Testis (tissue), 2 donors: ENCODE measurements at regions not wholly inside any gene's neighbourhood (a gene's known extent, or its start where the extent isn't known, plus 50 kb on each side); places are given as distances from the start of the nearest gene placed in this dataset.

Experiments used
- DNase-seq: peaks from one replicate; pipeline ENCODE4 v3.0.0-alpha.2; 2019
- H3K27ac ChIP-seq, 2 donors: fragments of 200-600 bp; sonication (generic); one replicate each; pipeline ENCODE4 v1.5.1; 2019
- H3K27me3 ChIP-seq: fragments of 200-600 bp; sonication (generic); one replicate; pipeline ENCODE4 v1.5.1; 2019
- H3K36me3 ChIP-seq: fragments of 200-600 bp; sonication (generic); one replicate; pipeline ENCODE4 v1.5.1; 2017; ENCODE audit warnings: low read depth; ENCODE audit errors: missing control alignments
- H3K4me1 ChIP-seq: fragments of 200-600 bp; sonication (generic); one replicate; pipeline ENCODE4 v1.5.1; 2019
- H3K4me3 ChIP-seq, 2 donors: fragments of 200-600 bp; sonication (generic); one replicate each; pipeline ENCODE4 v1.5.1; 2017 to 2019
- H3K9me3 ChIP-seq: fragments of 200-600 bp; sonication (generic); one replicate; pipeline ENCODE4 v1.5.1; 2017
- POLR2A ChIP-seq: fragments of 450-650 bp; IDR thresholded peaks from one replicate; pipeline ENCODE4 v1.6.1; 2017; ENCODE audit warnings: antibody characterized with exemption, mild to moderate bottlenecking, moderate library complexity
- WGBS, 2 donors: methylation state at CpG; one replicate each; pipeline ENCODE4 v1.1.5; 2018; 5-methylcytosine and 5-hydroxymethylcytosine counted together
- intact Hi-C: fragments of 100-400 bp; cut with DNase I; formaldehyde crosslinking; loops from one replicate; pipeline ENCODE4 v1.15.1; 2023; ENCODE audit warnings: low total_unique reads
- TF ChIP-seq, protein P1 (sequence below), 3 experiments: fragments of 450-650 bp in 2 of 3; fragments of 200-600 bp in 1 of 3; sonication (generic) in 1 of 3; IDR thresholded peaks; one replicate each; pipeline ENCODE4 v1.5.1; 2016 to 2019; ENCODE audit warnings: antibody characterized with exemption in 3 of 3, mild to moderate bottlenecking in 2 of 3, moderate library complexity in 1 of 3

DNA sequence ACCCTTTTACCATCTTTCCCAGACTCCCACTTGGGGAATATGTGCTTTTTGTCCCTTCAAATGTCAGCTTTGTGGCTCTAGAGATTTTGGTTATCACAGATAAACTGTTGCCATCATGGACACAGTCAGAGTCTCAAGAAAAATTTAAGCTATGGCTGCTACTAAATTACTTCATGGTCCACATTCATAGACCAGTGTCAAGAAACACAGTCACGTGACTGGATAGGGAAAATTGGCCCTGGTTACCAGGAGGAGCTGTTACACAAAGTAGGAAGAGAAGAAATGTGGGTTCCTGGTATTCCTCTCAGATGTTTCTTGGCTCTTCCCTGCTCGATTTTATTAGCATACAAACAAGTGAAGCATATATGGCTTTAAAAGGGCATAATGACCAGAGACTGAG lies 348.9 kb downstream of the NDFIP2 start:
- intact Hi-C loops = no loop called here
- TF ChIP-seq, protein P1, sequence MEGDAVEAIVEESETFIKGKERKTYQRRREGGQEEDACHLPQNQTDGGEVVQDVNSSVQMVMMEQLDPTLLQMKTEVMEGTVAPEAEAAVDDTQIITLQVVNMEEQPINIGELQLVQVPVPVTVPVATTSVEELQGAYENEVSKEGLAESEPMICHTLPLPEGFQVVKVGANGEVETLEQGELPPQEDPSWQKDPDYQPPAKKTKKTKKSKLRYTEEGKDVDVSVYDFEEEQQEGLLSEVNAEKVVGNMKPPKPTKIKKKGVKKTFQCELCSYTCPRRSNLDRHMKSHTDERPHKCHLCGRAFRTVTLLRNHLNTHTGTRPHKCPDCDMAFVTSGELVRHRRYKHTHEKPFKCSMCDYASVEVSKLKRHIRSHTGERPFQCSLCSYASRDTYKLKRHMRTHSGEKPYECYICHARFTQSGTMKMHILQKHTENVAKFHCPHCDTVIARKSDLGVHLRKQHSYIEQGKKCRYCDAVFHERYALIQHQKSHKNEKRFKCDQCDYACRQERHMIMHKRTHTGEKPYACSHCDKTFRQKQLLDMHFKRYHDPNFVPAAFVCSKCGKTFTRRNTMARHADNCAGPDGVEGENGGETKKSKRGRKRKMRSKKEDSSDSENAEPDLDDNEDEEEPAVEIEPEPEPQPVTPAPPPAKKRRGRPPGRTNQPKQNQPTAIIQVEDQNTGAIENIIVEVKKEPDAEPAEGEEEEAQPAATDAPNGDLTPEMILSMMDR (IDR thresholded peaks at IDR 0.05) = no peak
- Histone ChIP-seq H3K4me1 (no peaks in the 10 kb centered on the region), H3K36me3 (no peaks in the 10 kb centered on the region), H3K9me3 (no peaks in the 10 kb centered on the region), H3K27me3 (no peaks in the 10 kb centered on the region), H3K27ac (no peak overlapping the region), H3K4me3 (no peak overlapping the region)
- 64 to 81% methylated on average over 2 of the region's 2 CpGs for WGBS, 2 donors
- no peak for DNase-seq

DNA sequence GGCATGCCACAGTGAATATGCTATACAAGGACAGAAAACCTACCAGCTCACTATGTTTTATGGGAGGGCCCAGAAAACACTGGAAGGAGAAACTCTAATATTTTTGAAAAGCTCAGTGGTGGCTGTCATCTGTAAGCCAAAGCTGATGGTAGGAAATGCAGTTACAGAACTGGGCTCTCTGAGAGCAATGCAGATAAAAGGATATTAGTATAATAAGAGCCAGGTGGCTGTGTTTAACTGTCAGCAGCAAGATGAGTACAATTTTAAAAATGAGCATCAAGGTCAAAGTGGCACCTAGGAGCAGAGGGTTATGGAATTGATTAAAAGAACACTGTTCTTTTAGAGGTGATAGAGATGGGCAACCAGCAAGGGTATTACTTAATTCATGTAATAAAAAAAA lies 345.0 kb downstream of the NDFIP2 start:
- no peak overlapping the region for H3K27ac ChIP-seq
- TF ChIP-seq, protein P1 (IDR thresholded peaks at IDR 0.05) = no peak
- no peak for TF ChIP-seq POLR2A
- no peaks in the 10 kb centered on the region for H3K27me3 ChIP-seq
- no peaks in the 10 kb centered on the region for H3K9me3 ChIP-seq
- intact Hi-C loops = no loop called here
- no peaks in the 10 kb centered on the region for H3K4me1 ChIP-seq
- H3K4me3 ChIP-seq = no peak overlapping the region
- H3K36me3 ChIP-seq = no peaks in the 10 kb centered on the region
- no peak for DNase-seq

DNA sequence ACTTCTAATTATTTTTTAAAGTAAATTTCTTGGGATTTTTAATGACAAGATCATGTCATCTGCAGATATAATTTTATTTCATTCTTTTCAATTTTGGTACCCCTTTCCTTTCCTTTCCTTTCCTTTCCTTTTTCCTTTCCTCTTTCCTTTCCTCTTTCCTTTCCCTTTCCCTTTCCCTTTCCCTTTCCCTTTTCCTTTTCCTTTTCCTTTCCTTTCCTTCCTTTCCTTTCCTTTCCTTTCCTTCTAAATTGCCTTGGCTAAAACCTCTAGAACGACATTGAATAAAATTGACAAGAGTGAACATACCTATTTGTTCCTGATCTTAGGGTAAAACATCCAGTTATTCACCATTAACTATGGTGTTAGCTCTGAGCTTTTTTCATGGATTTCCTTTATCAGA lies 334.1 kb downstream of the NDFIP2 start:
- no peak overlapping the region for H3K27ac ChIP-seq
- WGBS, 2 donors = 95 to 96% methylated on average over 1 of the region's 1 CpG
- intact Hi-C loops = no loop called here
- H3K4me3 ChIP-seq = no peak overlapping the region
- no peak for DNase-seq
- H3K9me3 ChIP-seq = no peaks in the 10 kb centered on the region
- TF ChIP-seq POLR2A = no peak
- no peaks in the 10 kb centered on the region for H3K27me3 ChIP-seq
- H3K36me3 ChIP-seq = no peaks in the 10 kb centered on the region
- peaks cover 5% of the 10 kb centered on the region for H3K4me1 ChIP-seq

DNA sequence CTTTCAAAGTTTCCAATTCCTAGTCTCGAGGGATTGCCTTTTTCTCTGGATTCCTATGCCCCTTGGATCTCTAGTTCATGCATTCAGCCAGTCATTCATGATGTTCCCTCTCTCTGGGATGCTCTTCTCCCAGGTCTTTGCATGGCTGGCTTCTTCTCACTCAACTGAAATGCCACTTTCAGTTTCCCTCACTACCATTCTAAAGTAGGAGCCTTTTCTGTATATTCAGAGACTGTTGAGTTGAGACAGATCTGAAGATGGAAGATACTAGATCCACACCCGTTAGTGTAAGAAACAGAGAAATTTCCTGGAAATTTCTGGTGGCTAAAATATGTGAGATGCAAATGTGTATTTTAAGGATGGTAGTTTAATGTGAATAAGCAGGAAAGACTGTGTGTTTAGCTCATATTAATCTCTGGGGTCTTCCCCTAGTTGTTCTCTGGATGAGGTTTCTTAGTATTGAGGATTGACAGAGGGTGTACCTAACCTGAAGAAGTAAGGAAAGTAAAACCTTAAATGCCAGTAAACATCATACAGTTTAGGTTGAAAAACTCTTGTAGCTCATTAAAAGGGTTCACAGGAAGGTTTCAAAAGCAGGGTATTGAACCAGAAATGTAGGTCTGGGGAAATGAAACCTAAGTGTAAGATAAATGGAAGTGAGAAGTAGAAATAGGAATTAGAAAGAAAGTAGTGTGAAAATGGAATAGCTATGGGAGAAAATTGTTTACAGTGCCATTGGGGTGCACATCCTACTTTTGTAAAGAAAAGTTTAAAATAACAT lies 331.3 kb downstream of the NDFIP2 start:
- Histone ChIP-seq H3K4me1 (peaks cover 9% of the 10 kb centered on the region), H3K9me3 (no peaks in the 10 kb centered on the region), H3K4me3 (no peak overlapping the region), H3K27me3 (no peaks in the 10 kb centered on the region), H3K27ac (no peak overlapping the region), H3K36me3 (no peaks in the 10 kb centered on the region)
- WGBS, 2 donors = 88 to 91% methylated on average over 2 of the region's 2 CpGs
- no peak for DNase-seq
- TF ChIP-seq, protein P1 (IDR thresholded peaks at IDR 0.05) = no peak
- no peak for TF ChIP-seq POLR2A
- intact Hi-C loops = no loop called here

DNA sequence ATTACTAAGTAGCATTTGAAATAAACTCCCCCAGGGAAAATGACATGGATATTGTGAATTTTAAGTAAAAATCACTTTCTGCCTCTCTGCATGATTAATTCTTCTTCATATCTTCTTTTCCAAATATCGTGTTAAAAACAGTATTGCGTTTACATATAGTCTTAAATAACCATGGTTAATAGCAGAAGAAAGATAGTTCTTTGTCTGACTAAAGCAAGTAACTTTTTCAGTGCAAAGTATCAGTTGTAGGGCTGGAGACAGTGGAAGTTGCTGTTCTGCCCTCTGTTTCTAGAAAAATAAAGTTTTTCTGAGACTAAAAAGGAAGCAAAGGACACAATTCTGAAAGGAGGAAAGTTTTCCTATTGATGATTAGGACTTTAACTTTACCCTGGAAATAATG lies 330.2 kb downstream of the NDFIP2 start:
- 22 to 23% methylated on average over 2 of the region's 2 CpGs for WGBS, 2 donors
- no peaks in the 10 kb centered on the region for H3K36me3 ChIP-seq

More for the DNA sequence above, 330.2 kb downstream of the NDFIP2 start:
- peaks cover 11% of the 10 kb centered on the region for H3K4me1 ChIP-seq
- DNase-seq = no peak
- H3K4me3 ChIP-seq = no peak overlapping the region
- no peak overlapping the region for H3K27ac ChIP-seq
- TF ChIP-seq, protein P1 (IDR thresholded peaks at IDR 0.05) = no peak
- TF ChIP-seq POLR2A = no peak
- no peaks in the 10 kb centered on the region for H3K27me3 ChIP-seq
- no peaks in the 10 kb centered on the region for H3K9me3 ChIP-seq
- intact Hi-C loops = no loop called here
